GM19328 (cell line): ENCODE measurements at regions not wholly inside any gene's neighbourhood (a gene's known extent, or its start where the extent isn't known, plus 50 kb on each side); places are given as distances from the start of the nearest gene placed in this dataset.
"Not testable (repeated sequence)": the region's sequence is repeated elsewhere in the genome, so short reads cannot be mapped to it uniquely, and the experiment has no call there.

Experiments
- ATAC-seq: cut with Tn5 transposase; IDR thresholded peaks from one replicate; pipeline ENCODE4 v1.9.1; 2021; ENCODE audit warnings: mild to moderate bottlenecking, moderate library complexity; ENCODE audit not compliant: unreplicated experiment

GRCh38 chr21:35982717-35983116 lies 77.6 kb downstream of the SETD4 start:
- no peak for ATAC-seq

DNA sequence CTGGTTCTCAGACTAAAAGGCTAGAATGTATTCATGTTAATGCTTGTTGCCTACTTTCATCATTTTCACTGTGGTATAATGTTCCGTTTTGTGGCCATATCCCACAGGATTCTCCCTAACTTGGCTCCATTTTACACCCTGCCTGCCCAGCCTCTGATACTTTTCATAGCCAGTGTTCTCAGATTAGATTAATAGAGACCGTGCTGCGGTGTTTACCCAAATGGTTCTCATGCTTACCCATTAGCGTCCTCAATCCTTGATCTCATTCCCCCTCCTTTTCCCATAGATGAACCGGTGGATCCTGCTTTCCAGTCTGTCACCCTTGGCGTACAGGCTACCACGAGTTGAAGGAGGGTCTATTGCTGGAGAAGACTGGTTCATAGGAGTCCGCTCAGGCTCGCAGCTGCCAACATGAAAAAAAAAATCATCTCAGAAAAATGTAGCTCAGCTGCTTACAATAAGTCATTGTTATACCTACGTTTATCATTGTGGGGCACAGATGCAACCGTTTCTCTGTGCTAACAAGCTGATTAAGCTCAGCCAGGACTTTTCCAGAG lies 78.7 kb downstream of the SETD4 start:
- no peak for ATAC-seq

DNA sequence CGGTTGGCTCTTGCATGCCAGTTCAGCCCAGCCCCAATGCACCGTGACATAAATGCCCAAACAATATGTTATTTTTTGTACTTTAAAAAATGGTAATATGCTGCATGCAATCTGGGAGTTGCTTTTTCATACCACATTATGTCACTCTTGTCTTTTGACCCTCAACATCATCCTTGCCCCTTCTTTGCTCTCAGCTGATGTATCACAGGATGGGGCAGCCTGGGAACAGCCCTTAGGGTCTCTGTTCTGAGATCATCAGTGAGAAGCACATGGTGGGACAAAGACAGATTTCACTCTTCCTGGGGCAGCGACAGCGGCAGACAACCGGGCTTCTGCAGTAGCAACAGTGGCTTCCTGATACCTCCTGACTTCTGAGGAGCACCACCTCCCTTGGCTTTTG lies 79.5 kb downstream of the SETD4 start:
- ATAC-seq: no peak

- not testable (repeated sequence) for ATAC-seq
Measured at GRCh38 chr21:35977860-35978259, 82.5 kb downstream of the SETD4 start.

- ATAC-seq: no peak
Measured at GRCh38 chr21:35976929-35977328, 83.4 kb downstream of the SETD4 start.

DNA sequence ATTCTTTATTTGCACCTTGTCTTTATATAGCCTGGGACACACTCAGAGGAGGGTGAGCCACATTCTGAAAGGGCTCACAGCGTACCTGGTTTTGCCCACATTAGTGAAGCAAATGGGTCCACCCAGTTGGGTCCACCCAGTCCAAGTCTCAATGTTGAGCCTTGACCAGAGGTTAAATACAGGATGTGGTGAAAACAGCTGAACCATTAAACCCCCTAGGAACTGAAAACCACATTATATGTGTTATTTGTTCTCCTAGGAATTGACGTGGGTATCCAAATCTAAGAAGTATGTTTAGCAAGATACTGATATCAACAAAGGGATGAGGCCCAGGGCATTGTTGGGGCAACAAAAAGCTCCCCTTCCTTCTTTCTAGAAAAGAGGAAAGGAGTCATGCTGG lies 83.8 kb downstream of the SETD4 start:
- no peak for ATAC-seq

DNA sequence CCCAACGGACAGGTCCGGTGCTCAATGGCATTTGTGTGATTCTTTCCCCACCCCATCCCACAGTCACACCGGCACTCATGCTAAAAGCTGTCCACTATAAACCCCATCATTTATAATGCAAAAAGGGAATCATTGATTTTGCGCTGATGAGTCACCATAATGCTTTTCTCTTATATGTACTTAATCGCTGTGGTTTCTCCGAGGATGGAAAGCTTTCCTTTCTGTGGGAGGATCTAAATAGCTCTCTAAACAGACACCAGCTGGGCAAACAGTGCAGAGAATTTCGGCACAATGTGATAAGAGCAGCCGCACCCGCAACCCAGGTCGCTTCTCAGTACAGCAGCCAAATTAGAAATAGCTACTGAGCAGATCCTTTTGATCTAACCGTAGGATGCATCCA lies 85.6 kb downstream of the SETD4 start:
- no peak for ATAC-seq

DNA sequence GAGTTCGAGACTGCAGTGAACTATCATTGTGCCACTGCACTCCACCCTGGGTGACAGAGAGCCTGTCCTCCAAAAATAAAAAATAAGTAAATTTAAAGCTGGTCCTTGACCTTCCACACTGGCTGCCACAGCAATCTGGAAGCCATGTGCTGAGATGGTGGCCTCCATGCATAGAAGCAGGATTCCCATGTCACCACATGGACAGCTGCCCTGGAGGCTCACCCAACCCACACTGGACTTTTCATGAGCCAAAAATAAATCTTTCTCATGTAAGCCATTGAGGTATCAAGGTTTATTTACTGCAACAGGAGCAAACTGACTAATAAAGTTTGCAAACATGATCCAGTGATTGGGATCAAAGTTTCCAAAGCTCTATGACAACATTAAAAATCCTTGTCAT lies 88.5 kb downstream of the SETD4 start:
- no peak for ATAC-seq

GRCh38 chr21:35969281-35969680 lies 91.0 kb downstream of the SETD4 start:
- ATAC-seq: no peak

DNA sequence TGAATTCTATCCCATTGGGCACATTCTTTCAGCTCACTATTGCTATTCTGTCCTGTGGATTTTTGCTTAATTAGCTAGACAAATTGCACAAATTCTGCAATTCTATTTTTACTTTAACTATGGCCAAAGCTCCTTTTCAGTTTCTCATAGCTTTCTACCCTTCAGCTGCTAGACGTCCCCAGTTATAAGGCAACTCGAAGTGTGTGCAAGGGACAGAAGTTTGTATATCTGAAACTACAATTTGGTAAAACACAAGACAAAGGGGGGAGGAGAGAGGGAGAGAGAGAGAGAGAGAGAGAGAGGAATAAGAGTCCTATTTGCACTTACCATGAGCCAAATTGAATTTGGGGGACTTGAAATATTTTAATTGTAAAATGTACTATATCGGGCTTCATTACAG lies 91.8 kb downstream of the SETD4 start:
- ATAC-seq: no peak

DNA sequence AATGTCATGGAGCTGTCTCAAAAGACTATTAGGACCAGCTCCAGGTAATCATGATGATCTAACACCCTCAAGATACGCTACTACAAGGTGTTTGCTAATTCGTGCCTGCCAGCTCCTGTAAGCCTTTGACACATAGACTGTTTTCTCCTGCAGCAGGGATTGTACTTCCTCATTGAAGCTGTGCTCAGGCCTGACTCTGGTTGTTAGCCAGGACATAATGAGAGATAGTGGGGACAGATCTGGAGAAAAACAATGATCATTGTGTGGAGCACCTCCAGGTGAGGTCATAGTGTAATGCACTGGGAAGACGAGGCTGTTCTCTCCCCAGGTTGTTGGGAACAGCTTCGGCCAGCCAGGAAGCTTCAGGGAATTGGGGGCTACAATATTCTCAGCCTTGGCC lies 94.6 kb downstream of the SETD4 start:
- no peak for ATAC-seq

GRCh38 chr21:35963920-35964451 lies 96.3 kb downstream of the SETD4 start:
- ATAC-seq: no peak

GRCh38 chr21:35962917-35963316 lies 97.4 kb downstream of the SETD4 start:
- ATAC-seq: no peak

DNA sequence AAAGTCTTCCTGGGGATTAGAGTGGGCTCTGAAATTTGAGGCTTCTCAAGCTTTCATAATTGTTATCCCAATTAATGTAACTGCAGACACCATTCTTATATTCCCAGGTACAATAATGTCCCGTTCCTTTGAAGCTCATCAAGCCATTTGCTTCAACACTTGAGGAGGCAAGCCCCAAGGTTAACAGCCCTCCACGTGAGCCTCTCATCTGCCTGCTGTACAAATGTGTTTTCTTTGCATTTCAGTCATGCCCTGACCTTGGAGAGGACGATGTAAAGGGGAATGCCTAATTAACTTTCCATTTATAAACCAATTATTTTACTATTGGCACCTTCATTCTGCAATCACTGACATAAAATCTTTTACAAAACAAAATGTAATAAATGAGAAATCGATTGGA lies 106.3 kb downstream of the SETD4 start:
- ATAC-seq: no peak

- ATAC-seq: no peak
Measured at GRCh38 chr21:35953597-35953996, 106.7 kb downstream of the SETD4 start.

DNA sequence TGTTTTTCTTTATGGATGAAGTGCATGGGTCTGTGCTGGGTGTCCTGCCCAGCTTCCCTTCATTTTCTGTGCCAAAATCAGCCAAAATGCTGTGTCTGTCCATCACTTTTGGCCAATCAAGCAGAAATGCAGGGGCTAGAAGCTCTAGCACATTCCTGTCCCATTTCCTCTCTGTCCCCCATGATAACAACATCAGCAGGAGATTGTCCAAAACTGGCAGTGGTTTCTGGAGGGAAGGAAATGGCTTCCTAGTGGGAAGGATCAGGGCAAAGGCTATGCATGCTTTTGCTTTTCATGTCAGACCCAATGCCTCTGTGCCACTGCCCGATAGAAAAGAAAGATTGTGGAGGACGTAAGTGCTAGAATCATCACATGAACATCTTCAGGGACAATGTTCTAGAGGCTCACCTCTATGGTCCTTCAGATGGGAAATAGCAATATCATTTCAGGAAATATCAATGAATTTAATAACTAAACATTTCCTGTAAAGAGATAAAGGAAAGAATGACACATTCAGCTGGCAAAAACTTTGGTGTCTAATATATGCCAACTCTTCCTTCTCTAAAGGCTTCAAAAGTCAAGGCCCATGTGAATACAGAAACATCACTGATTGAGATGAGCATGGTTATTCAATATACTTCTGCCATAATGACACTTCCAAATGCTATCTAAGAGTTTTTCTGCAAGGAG lies 107.5 kb downstream of the SETD4 start:
- ATAC-seq: no peak

GRCh38 chr21:35948982-35949381 lies 111.3 kb downstream of the SETD4 start:
- no peak for ATAC-seq

DNA sequence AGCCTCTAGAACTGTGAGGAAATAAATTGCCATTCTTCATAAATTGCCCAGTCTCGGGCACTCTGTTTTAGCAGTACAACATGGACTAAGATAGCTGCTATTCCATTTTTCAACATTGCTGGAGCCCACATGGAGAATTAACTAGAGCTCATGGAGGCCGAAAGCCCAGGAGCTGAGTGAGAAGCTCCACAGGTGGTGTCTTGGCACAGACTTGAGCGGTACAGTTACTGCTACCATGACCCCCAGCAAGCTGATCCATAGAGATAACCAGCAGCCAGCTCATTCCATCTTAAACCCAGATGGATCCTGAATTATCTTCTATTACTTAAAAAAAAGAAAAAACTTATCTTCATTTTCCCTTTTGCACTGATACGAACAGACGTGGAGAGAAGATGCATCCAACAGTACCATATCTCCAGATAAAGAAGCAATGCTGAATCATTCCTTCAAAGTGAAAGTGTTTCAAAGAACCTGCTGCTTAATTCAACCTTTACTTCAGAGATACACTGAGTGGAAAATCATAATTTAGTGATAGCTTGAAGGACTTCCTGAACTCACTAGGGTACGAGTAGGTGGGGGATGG lies 115.1 kb downstream of the SETD4 start:
- ATAC-seq: no peak

DNA sequence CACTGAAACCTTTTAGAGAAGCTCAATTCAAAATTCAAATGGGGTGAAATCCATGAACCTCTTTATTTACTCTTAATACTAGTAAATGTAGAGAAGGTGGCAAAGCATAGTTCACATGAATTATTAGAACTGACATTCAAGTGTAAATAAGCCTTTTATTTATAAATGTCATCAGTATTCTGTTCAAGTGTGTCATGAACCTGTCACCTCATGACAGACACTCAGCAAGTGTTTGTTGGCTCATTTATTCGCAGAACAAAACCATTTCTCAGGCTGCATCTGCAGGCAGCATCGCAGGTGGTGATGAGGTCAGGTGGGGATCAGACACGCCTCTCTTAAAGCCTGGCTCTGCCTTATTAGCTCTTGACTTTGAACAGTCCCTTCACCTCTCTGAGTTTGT lies 116.6 kb downstream of the SETD4 start:
- no peak for ATAC-seq

- ATAC-seq: no peak
Measured at GRCh38 chr21:35942211-35943144, 117.8 kb downstream of the SETD4 start.
